ENCODE measurements at regions not wholly inside any gene's neighbourhood (a gene's known extent, or its start where the extent isn't known, plus 50 kb on each side); places are given as distances from the start of the nearest gene placed in this dataset.

GRCh38 chr5:135714126-135714894, 120.2 kb upstream of the SLC25A48 start:
- ATAC-seq (ENCODE audit: low FRiP score) (no peak), DNase-seq (ENCODE audit: low spot score) (no peak)
- no peak for TF ChIP-seq CTCF (IDR thresholded peaks at IDR 0.05)

GRCh38 chr5:135713161-135713915, 121.1 kb upstream of the SLC25A48 start:
- no peak for TF ChIP-seq CTCF (IDR thresholded peaks at IDR 0.05)
- DNase-seq (ENCODE audit: low spot score) (no peak), ATAC-seq (ENCODE audit: low FRiP score) (no peak)

GRCh38 chr5:135711911-135712310, 122.6 kb upstream of the SLC25A48 start:
- ATAC-seq (ENCODE audit: low FRiP score) (no peak), DNase-seq (ENCODE audit: low spot score) (no peak)
- no peak for TF ChIP-seq CTCF (IDR thresholded peaks at IDR 0.05)

GRCh38 chr5:135710045-135710675, 124.3 kb upstream of the SLC25A48 start:
- no peak for TF ChIP-seq CTCF (IDR thresholded peaks at IDR 0.05)
- ATAC-seq (ENCODE audit: low FRiP score) (no peak), DNase-seq (ENCODE audit: low spot score) (no peak)

- TF ChIP-seq CTCF (IDR thresholded peaks at IDR 0.05) = no peak
- DNase-seq (ENCODE audit: low spot score) (no peak), ATAC-seq (ENCODE audit: low FRiP score) (no peak)
Observed at GRCh38 chr5:135709208-135709575, 125.3 kb upstream of the SLC25A48 start.

GRCh38 chr5:135708481-135709207, 125.8 kb upstream of the SLC25A48 start:
- DNase-seq (ENCODE audit: low spot score) (no peak), ATAC-seq (ENCODE audit: low FRiP score) (no peak)
- no peak for TF ChIP-seq CTCF (IDR thresholded peaks at IDR 0.05)
